OCI-LY1 (cell line): ENCODE measurements at regions not wholly inside any gene's neighbourhood (a gene's known extent, or its start where the extent isn't known, plus 50 kb on each side); places are given as distances from the start of the nearest gene placed in this dataset.

Source experiments
- H2AFZ ChIP-seq: fragments of 200-600 bp; sonication (generic), shearing (Covaris generic); 2 replicates; pipeline ENCODE4 v1.6.0; 2014; ENCODE audit warnings: antibody characterized with exemption, mild to moderate bottlenecking, low read length
- H3F3A ChIP-seq: fragments of 200-600 bp; sonication (generic), shearing (Covaris generic); 2 replicates; pipeline ENCODE4 v1.6.0; 2014; ENCODE audit warnings: mild to moderate bottlenecking, antibody characterized with exemption, low read length, moderate library complexity; ENCODE audit not compliant: insufficient read depth
- H3K27ac ChIP-seq: fragments of 200-600 bp; sonication (generic); 2 replicates; pipeline ENCODE4 v1.5.1; 2014; ENCODE audit warnings: low read length, mixed run types, mild to moderate bottlenecking, low read depth; ENCODE audit not compliant: poor library complexity, severe bottlenecking
- H3K27me3 ChIP-seq: fragments of 200-600 bp; sonication (generic); 2 replicates; pipeline ENCODE4 v1.6.0; 2014; ENCODE audit warnings: antibody characterized with exemption, mild to moderate bottlenecking, low read length, moderate library complexity; ENCODE audit not compliant: insufficient read depth
- H3K36me3 ChIP-seq: fragments of 200-600 bp; sonication (generic); 2 replicates; pipeline ENCODE4 v1.6.1; 2014; ENCODE audit warnings: mild to moderate bottlenecking, antibody characterized with exemption, low read length, moderate library complexity, mixed read lengths; ENCODE audit not compliant: insufficient read depth
- H3K4me1 ChIP-seq: fragments of 200-600 bp; sonication (generic); 2 replicates; pipeline ENCODE4 v1.5.1; 2014; ENCODE audit warnings: mild to moderate bottlenecking, low read length, moderate library complexity; ENCODE audit not compliant: insufficient read depth, severe bottlenecking
- H3K4me2 ChIP-seq: fragments of 200-600 bp; sonication (generic), shearing (Covaris generic); 2 replicates; pipeline ENCODE4 v1.6.1; 2014; ENCODE audit warnings: low read length
- H3K4me3 ChIP-seq: fragments of 200-600 bp; sonication (generic); 2 replicates; pipeline ENCODE4 v1.5.1; 2014; ENCODE audit warnings: low read length, low read depth, mild to moderate bottlenecking, mixed read lengths; ENCODE audit not compliant: poor library complexity, severe bottlenecking
- H3K79me2 ChIP-seq: fragments of 200-600 bp; shearing (Covaris generic); 2 replicates; pipeline ENCODE4 v1.6.1; 2016; ENCODE audit warnings: mixed run types, low read length, mixed read lengths; ENCODE audit not compliant: insufficient read depth
- H3K9ac ChIP-seq: fragments of 200-600 bp; sonication (generic), shearing (Covaris generic); 2 replicates; pipeline ENCODE4 v1.6.1; 2014; ENCODE audit warnings: mild to moderate bottlenecking, low read length, mixed read lengths
- H3K9me2 ChIP-seq: fragments of 200-600 bp; sonication (generic), shearing (Covaris generic); 2 replicates; pipeline ENCODE4 v1.6.1; 2014; ENCODE audit warnings: low read depth, mild to moderate bottlenecking, low read length, mixed read lengths
- H3K9me3 ChIP-seq: fragments of 200-600 bp; shearing (Covaris generic); 2 replicates; pipeline ENCODE4 v1.6.1; 2014; ENCODE audit warnings: low read length, mixed read lengths
- H4K20me1 ChIP-seq: fragments of 200-600 bp; sonication (generic), shearing (Covaris generic); 2 replicates; pipeline ENCODE4 v1.6.0; 2016; ENCODE audit warnings: mild to moderate bottlenecking, low read length; ENCODE audit not compliant: insufficient read depth
- CTCF ChIP-seq: fragments of 200-600 bp; sonication (generic), shearing (Covaris generic); IDR thresholded peaks from 2 replicates; pipeline ENCODE4 v1.5.1; 2017; ENCODE audit warnings: mild to moderate bottlenecking, antibody characterized with exemption, low read length, moderate library complexity, mixed read lengths
- EZH2 ChIP-seq: fragments of 200-600 bp; sonication (generic), shearing (Covaris generic); IDR thresholded peaks from 2 replicates; pipeline ENCODE4 v1.8.0; 2017; ENCODE audit warnings: borderline replicate concordance, mixed run types, mild to moderate bottlenecking, antibody characterized with exemption, low read length, moderate library complexity, mixed read lengths

- no peaks in the 10 kb centered on the region for H3K9me2 ChIP-seq
- H3K27ac ChIP-seq: no peak overlapping the region
- H3K79me2 ChIP-seq: no peaks in the 10 kb centered on the region
- TF ChIP-seq CTCF (no peak), EZH2 (no peak)
- H3K36me3 ChIP-seq: no peaks in the 10 kb centered on the region
- H3K9ac ChIP-seq: no peak overlapping the region
- H4K20me1 ChIP-seq: no peaks in the 10 kb centered on the region
- no peak overlapping the region for H3K4me2 ChIP-seq
- H3F3A ChIP-seq: no peaks in the 10 kb centered on the region
- no peak overlapping the region for H3K4me3 ChIP-seq
- no peaks in the 10 kb centered on the region for H3K9me3 ChIP-seq
- no peak overlapping the region for H2AFZ ChIP-seq
- no peaks in the 10 kb centered on the region for H3K4me1 ChIP-seq
- no peaks in the 10 kb centered on the region for H3K27me3 ChIP-seq
Observed at GRCh38 chr11:21968702-21969101, 224.2 kb upstream of the ANO5 start.

- Histone ChIP-seq H3K27me3 (no peaks in the 10 kb centered on the region), H3K4me2 (no peak overlapping the region), H3K4me1 (no peaks in the 10 kb centered on the region), H2AFZ (no peak overlapping the region), H3K9me3 (no peaks in the 10 kb centered on the region), H3K9ac (no peak overlapping the region), H4K20me1 (no peaks in the 10 kb centered on the region), H3K9me2 (no peaks in the 10 kb centered on the region), H3K27ac (no peak overlapping the region), H3K4me3 (no peak overlapping the region), H3K36me3 (no peaks in the 10 kb centered on the region), H3F3A (no peaks in the 10 kb centered on the region), H3K79me2 (no peaks in the 10 kb centered on the region)
- TF ChIP-seq CTCF (no peak), EZH2 (no peak)
Observed at GRCh38 chr11:21969841-21970240, 223.0 kb upstream of the ANO5 start.

GRCh38 chr11:21975242-21975641 is 217.6 kb upstream of the ANO5 start:
- Histone ChIP-seq H3K9ac (no peak overlapping the region), H3K27ac (no peak overlapping the region), H3K36me3 (no peaks in the 10 kb centered on the region), H4K20me1 (no peaks in the 10 kb centered on the region), H3K4me3 (no peak overlapping the region), H3K9me3 (no peaks in the 10 kb centered on the region), H3K4me2 (no peak overlapping the region), H3K27me3 (no peaks in the 10 kb centered on the region), H3K9me2 (no peaks in the 10 kb centered on the region), H3F3A (no peaks in the 10 kb centered on the region), H3K79me2 (no peaks in the 10 kb centered on the region), H3K4me1 (no peaks in the 10 kb centered on the region), H2AFZ (no peak overlapping the region)
- TF ChIP-seq CTCF: no peak
- no peak for TF ChIP-seq EZH2
